ENCODE measurements at regions not wholly inside any gene's neighbourhood (a gene's known extent, or its start where the extent isn't known, plus 50 kb on each side); places are given as distances from the start of the nearest gene placed in this dataset.

GRCh38 chr3:102529452-102529851, 94.6 kb downstream of the ZPLD1 start:
- Mint-ChIP-seq H3K4me1 (peaks cover 0 to 8% (median 5%) of the 10 kb centered on the region in 4 donors), H3K4me3 (no peak overlapping the region), H3K27ac (no peak overlapping the region), H3K36me3 (no peaks in the 10 kb centered on the region), H3K9me3 (no peaks in the 10 kb centered on the region), H3K27me3 (peaks cover 0 to 2% of the 10 kb centered on the region in 2 donors)
- Histone ChIP-seq H3K27ac (ENCODE audit: low read depth, low read length) (no peak overlapping the region), H3K4me1 (ENCODE audit: insufficient read depth, low read length) (peaks cover 6% of the 10 kb centered on the region), H3K27me3 (ENCODE audit: insufficient read depth, low read length) (no peaks in the 10 kb centered on the region), H3K36me3 (ENCODE audit: insufficient read depth, low read length) (no peaks in the 10 kb centered on the region), H3K9me3 (ENCODE audit: control insufficient read depth in 1 of 2, low read length in 2 of 2) (no peaks in the 10 kb centered on the region), H3K4me3 (ENCODE audit: low read length in 2 of 2) (no peak overlapping the region)
- POLR2A ChIA-PET (ENCODE audit: partially characterized antibody): no interaction called here
- DNase-seq: no peak
- CTCF ChIA-PET (ENCODE audit: partially characterized antibody): interaction anchor here (1.2 to 1.7 kb wide), 2 partner anchors 13 to 300 kb away, joined by 4 to 5 read pairs; no protein-coding TSS in a partner anchor
- intact Hi-C loops (cut with micrococcal nuclease): no loop called here

DNA sequence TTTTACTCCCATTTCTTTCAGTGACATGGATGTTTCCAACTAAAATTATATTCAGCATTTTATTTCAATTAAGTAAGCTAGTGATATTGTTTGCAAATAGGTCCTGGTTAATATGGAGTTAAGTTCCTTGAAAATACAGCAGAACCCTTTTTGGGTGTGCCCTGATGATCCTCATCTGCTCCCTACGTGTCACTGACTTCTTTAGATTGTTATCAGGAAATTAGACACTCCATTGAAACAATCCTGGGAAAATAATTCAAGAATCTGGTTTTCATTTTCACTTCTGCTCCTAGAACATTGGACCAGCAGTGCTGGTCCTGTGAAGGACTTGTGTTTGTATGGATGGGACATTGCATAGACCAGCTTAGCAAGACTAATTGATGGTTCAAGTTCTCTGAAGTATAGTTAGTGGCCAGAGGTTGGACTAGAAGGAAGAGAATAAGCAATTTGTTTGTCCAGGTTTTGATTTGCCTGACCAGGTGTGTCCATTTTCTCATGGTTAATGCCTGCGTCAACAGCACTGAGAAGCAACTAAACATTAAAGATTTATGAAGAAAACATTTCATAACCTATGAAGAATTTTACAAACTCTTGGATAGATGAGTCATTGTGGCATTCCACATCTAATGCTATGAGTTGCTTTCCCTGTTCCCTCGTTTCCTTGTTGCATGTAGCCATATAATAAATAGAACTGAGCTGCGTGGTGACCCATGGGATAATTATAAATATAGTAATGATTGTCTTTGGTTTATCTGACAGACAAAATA, 95.8 kb downstream of the ZPLD1 start:
- H3K9me3 Mint-ChIP-seq: no peaks in the 10 kb centered on the region
- DNase-seq: no peak
- intact Hi-C loops (cut with micrococcal nuclease): no loop called here
- peaks cover 0 to 8% (median 5%) of the 10 kb centered on the region in 4 donors for H3K4me1 Mint-ChIP-seq
- no peaks in the 10 kb centered on the region for H3K9me3 ChIP-seq (ENCODE audit: control insufficient read depth in 1 of 2, low read length in 2 of 2)
- no peak overlapping the region for H3K4me3 ChIP-seq (ENCODE audit: low read length in 2 of 2)
- no peaks in the 10 kb centered on the region for H3K36me3 Mint-ChIP-seq
- ChIA-PET POLR2A (ENCODE audit: partially characterized antibody) (no interaction called here), CTCF (ENCODE audit: partially characterized antibody) (interaction anchor here (0.9 to 1.6 kb wide), 2 partner anchors 9 to 301 kb away, joined by 4 to 5 read pairs; no protein-coding TSS in a partner anchor)
- H3K36me3 ChIP-seq (ENCODE audit: insufficient read depth, low read length): no peaks in the 10 kb centered on the region
- no peak overlapping the region for H3K27ac Mint-ChIP-seq
- no peaks in the 10 kb centered on the region for H3K27me3 ChIP-seq (ENCODE audit: insufficient read depth, low read length)
- H3K27me3 Mint-ChIP-seq: peaks cover 0 to 2% of the 10 kb centered on the region in 2 donors
- H3K4me3 Mint-ChIP-seq: no peak overlapping the region
- peaks cover 6% of the 10 kb centered on the region for H3K4me1 ChIP-seq (ENCODE audit: insufficient read depth, low read length)
- H3K27ac ChIP-seq (ENCODE audit: low read depth, low read length): no peak overlapping the region

DNA sequence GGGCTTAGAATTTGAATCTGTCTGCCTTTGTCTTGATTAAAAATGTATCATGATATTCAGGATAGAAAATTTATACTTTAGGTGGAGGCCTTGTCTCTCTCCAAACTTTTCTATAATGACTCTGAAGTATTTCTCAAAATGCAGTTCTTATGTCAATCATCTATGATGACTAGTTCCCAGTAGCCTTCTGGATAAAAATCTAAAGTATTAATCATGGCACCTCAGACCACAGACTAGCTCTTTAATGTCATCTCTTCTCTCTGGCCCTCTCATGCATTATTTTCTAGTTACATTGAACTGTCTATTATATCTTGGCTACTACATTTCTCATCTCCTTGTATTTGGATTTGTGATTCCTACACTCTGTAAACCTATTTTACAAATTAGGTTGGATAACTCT, 96.9 kb downstream of the ZPLD1 start:
- Mint-ChIP-seq H3K4me1 (peaks cover 0 to 8% (median 6%) of the 10 kb centered on the region in 4 donors), H3K4me3 (no peak overlapping the region), H3K36me3 (no peaks in the 10 kb centered on the region), H3K27me3 (peaks cover 2% of the 10 kb centered on the region in 2 donors), H3K27ac (no peak overlapping the region), H3K9me3 (no peaks in the 10 kb centered on the region)
- DNase-seq: no peak
- no peaks in the 10 kb centered on the region for H3K9me3 ChIP-seq (ENCODE audit: control insufficient read depth in 1 of 2, low read length in 2 of 2)
- no peaks in the 10 kb centered on the region for H3K36me3 ChIP-seq (ENCODE audit: insufficient read depth, low read length)
- CTCF ChIA-PET (ENCODE audit: partially characterized antibody): interaction anchor here (1.0 to 1.6 kb wide), 2 partner anchors 303 to 307 kb away, joined by 3 to 5 read pairs; no protein-coding TSS in a partner anchor
- no peak overlapping the region for H3K27ac ChIP-seq (ENCODE audit: low read depth, low read length)
- peaks cover 6% of the 10 kb centered on the region for H3K4me1 ChIP-seq (ENCODE audit: insufficient read depth, low read length)
- H3K4me3 ChIP-seq (ENCODE audit: low read length in 2 of 2): no peak overlapping the region
- POLR2A ChIA-PET (ENCODE audit: partially characterized antibody): no interaction called here
- H3K27me3 ChIP-seq (ENCODE audit: insufficient read depth, low read length): no peaks in the 10 kb centered on the region
- intact Hi-C loops (cut with micrococcal nuclease): no loop called here

DNA sequence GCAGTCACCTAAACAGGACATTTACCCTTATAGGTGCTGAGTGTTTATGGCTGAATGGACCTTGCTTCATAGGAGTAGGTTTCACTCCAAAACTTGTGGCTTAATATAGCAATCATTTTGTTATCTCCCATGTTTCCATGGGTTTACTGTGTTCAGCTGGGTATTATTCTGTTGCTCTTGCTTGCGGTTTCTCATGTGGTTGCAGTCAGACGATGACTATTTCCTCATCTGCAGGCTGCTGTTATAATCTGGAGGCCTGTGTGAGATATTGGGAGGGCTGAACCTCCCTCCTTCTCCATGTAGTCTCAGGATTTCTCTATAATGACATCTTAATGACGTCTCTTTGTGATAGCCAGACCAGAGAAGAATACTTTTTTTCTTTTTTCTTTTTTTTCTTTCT, 98.1 kb downstream of the ZPLD1 start:
- peak; percentile 5 to 50 (median 16) for DNase-seq
- H3K4me1 ChIP-seq (ENCODE audit: insufficient read depth, low read length): peaks cover 6% of the 10 kb centered on the region
- no peak overlapping the region for H3K27ac ChIP-seq (ENCODE audit: low read depth, low read length)
- CTCF ChIA-PET (ENCODE audit: partially characterized antibody): interaction anchor here (9.4 kb wide), 1 partner anchor 303 kb away, joined by 108 read pairs; no protein-coding TSS in a partner anchor
- intact Hi-C loops (cut with micrococcal nuclease): no loop called here
- POLR2A ChIA-PET (ENCODE audit: partially characterized antibody): interaction anchor here (0.6 kb wide), 1 partner anchor 9 kb away, joined by 3 read pairs; no protein-coding TSS in a partner anchor
- H3K9me3 ChIP-seq (ENCODE audit: control insufficient read depth in 1 of 2, low read length in 2 of 2): no peaks in the 10 kb centered on the region
- peaks cover 2% of the 10 kb centered on the region in 2 donors for H3K27me3 Mint-ChIP-seq
- no peak overlapping the region for H3K4me3 Mint-ChIP-seq
- no peaks in the 10 kb centered on the region for H3K27me3 ChIP-seq (ENCODE audit: insufficient read depth, low read length)
- peaks cover 0 to 8% (median 7%) of the 10 kb centered on the region in 4 donors for H3K4me1 Mint-ChIP-seq
- H3K9me3 Mint-ChIP-seq: no peaks in the 10 kb centered on the region
- H3K36me3 Mint-ChIP-seq: no peaks in the 10 kb centered on the region
- no peaks in the 10 kb centered on the region for H3K36me3 ChIP-seq (ENCODE audit: insufficient read depth, low read length)
- H3K4me3 ChIP-seq (ENCODE audit: low read length in 2 of 2): no peak overlapping the region
- peak overlapping the region in 2 of 7 donors; percentile 22 to 55 for H3K27ac Mint-ChIP-seq

DNA sequence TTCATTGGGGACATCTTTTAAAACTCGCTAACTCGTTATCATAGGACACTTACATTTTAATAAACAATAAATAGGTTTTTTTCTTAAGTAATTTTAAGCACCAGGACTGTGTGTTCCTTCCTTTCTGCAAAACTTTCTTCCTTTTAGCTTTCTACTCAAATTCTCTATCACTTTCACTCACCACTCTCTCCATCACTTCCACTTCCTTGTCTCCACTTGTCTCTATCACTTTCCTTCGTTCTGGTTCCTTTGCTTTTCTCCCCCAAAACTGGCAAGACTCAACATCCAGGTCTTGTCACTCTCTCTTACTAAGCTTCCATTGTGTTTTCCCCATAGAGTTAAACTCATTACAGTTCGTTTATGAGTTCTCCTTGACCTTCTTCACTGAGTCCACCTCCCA, 99.0 kb downstream of the ZPLD1 start:
- DNase-seq: no peak
- CTCF ChIA-PET (ENCODE audit: partially characterized antibody): interaction anchor here (0.7 to 9.4 kb wide), 3 partner anchors 304 to 721 kb away, joined by 3 to 108 read pairs (median 7); no protein-coding TSS in a partner anchor
- peaks cover 2 to 4% of the 10 kb centered on the region in 2 donors for H3K27me3 Mint-ChIP-seq
- H3K4me3 Mint-ChIP-seq: no peak overlapping the region
- H3K36me3 ChIP-seq (ENCODE audit: insufficient read depth, low read length): no peaks in the 10 kb centered on the region
- H3K36me3 Mint-ChIP-seq: no peaks in the 10 kb centered on the region
- no peaks in the 10 kb centered on the region for H3K9me3 Mint-ChIP-seq
- intact Hi-C loops (cut with micrococcal nuclease): no loop called here
- peaks cover 0 to 8% (median 7%) of the 10 kb centered on the region in 4 donors for H3K4me1 Mint-ChIP-seq
- H3K4me1 ChIP-seq (ENCODE audit: insufficient read depth, low read length): peaks cover 6% of the 10 kb centered on the region
- H3K27ac ChIP-seq (ENCODE audit: low read depth, low read length): no peak overlapping the region
- H3K9me3 ChIP-seq (ENCODE audit: control insufficient read depth in 1 of 2, low read length in 2 of 2): no peaks in the 10 kb centered on the region
- H3K27me3 ChIP-seq (ENCODE audit: insufficient read depth, low read length): no peaks in the 10 kb centered on the region
- H3K27ac Mint-ChIP-seq: no peak overlapping the region
- POLR2A ChIA-PET (ENCODE audit: partially characterized antibody): no interaction called here
- H3K4me3 ChIP-seq (ENCODE audit: low read length in 2 of 2): no peak overlapping the region

DNA sequence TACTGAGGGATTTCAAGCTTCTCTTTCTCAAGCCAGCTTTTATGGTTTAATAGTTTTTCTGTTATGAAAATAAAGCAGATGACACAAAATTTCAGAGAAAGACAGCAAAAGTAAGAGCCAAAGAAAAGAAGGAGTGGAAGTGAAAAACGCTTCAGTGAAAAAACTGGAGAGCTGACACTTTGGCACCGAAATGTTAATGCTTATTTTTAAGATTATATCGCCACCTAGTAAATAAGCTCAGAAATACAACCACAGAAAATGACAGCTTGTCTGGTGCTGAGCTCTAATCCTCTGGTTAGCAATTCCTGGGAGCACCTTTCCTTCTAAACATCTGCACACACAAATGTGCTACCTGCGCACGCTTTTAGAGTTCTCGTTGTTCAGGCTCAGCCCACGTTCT, 101.6 kb downstream of the ZPLD1 start:
- Histone ChIP-seq H3K36me3 (ENCODE audit: insufficient read depth, low read length) (no peaks in the 10 kb centered on the region), H3K27me3 (ENCODE audit: insufficient read depth, low read length) (no peaks in the 10 kb centered on the region), H3K4me3 (ENCODE audit: low read length in 2 of 2) (no peak overlapping the region), H3K27ac (ENCODE audit: low read depth, low read length) (no peak overlapping the region), H3K4me1 (ENCODE audit: insufficient read depth, low read length) (peaks cover 6% of the 10 kb centered on the region), H3K9me3 (ENCODE audit: control insufficient read depth in 1 of 2, low read length in 2 of 2) (no peaks in the 10 kb centered on the region)
- H3K27me3 Mint-ChIP-seq: peaks cover 3 to 6% of the 10 kb centered on the region in 2 donors
- no peaks in the 10 kb centered on the region for H3K9me3 Mint-ChIP-seq
- peak in 4 of 5 donors; percentile 15 to 22 (median 18) for DNase-seq
- H3K4me3 Mint-ChIP-seq: no peak overlapping the region
- intact Hi-C loops (cut with micrococcal nuclease): loop anchor here (1.0 to 2.0 kb wide), 4 partner anchors 307 to 840 kb away; no protein-coding TSS in a partner anchor
- POLR2A ChIA-PET (ENCODE audit: partially characterized antibody): no interaction called here
- CTCF ChIA-PET (ENCODE audit: partially characterized antibody): interaction anchor here (0.7 to 9.4 kb wide), 14 partner anchors 9 to 733 kb away, joined by 3 to 108 read pairs (median 4); no protein-coding TSS in a partner anchor
- H3K27ac Mint-ChIP-seq: no peak overlapping the region
- no peaks in the 10 kb centered on the region for H3K36me3 Mint-ChIP-seq
- peaks cover 0 to 8% (median 7%) of the 10 kb centered on the region in 4 donors for H3K4me1 Mint-ChIP-seq

DNA sequence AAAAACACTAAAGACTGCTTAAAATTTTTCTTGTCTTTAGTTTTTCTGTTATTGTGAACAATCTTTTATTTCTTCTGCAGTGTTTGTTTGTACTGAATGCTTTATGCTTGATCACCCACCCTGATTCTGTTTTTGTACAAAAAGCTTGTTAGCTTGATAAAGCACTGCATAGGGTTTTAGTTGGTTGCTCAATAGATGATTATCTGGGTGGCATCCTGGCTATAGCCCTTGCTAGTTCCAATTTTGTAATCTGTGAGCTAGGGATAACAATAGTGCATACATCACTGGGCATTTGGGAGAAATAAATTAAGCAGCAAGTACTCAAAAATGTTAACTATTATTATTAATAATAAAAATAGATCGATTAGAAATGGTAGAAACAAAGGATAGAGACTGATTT, 102.3 kb downstream of the ZPLD1 start:
- H3K36me3 Mint-ChIP-seq: no peaks in the 10 kb centered on the region
- no peak overlapping the region for H3K4me3 Mint-ChIP-seq
- CTCF ChIA-PET (ENCODE audit: partially characterized antibody): interaction anchor here (0.7 to 9.4 kb wide), 11 partner anchors 10 to 734 kb away, joined by 3 to 108 read pairs (median 6); no protein-coding TSS in a partner anchor
- H3K9me3 Mint-ChIP-seq: no peaks in the 10 kb centered on the region
- intact Hi-C loops (cut with micrococcal nuclease): loop anchor here (2.0 kb wide), 1 partner anchor 840 kb away; no protein-coding TSS in a partner anchor
- peaks cover 0 to 8% (median 7%) of the 10 kb centered on the region in 4 donors for H3K4me1 Mint-ChIP-seq
- H3K27me3 Mint-ChIP-seq: peaks cover 3 to 6% of the 10 kb centered on the region in 2 donors
- H3K36me3 ChIP-seq (ENCODE audit: insufficient read depth, low read length): no peaks in the 10 kb centered on the region
- peaks cover 6% of the 10 kb centered on the region for H3K4me1 ChIP-seq (ENCODE audit: insufficient read depth, low read length)
- no peaks in the 10 kb centered on the region for H3K9me3 ChIP-seq (ENCODE audit: control insufficient read depth in 1 of 2, low read length in 2 of 2)
- H3K27me3 ChIP-seq (ENCODE audit: insufficient read depth, low read length): no peaks in the 10 kb centered on the region
- no peak overlapping the region for H3K27ac ChIP-seq (ENCODE audit: low read depth, low read length)
- POLR2A ChIA-PET (ENCODE audit: partially characterized antibody): no interaction called here
- DNase-seq: no peak
- no peak overlapping the region for H3K4me3 ChIP-seq (ENCODE audit: low read length in 2 of 2)
- H3K27ac Mint-ChIP-seq: no peak overlapping the region
